ENCODE measurements at regions not wholly inside any gene's neighbourhood (a gene's known extent, or its start where the extent isn't known, plus 50 kb on each side); places are given as distances from the start of the nearest gene placed in this dataset.

- TF ChIP-seq ZNF514 (tag by site-specific recombination; IDR thresholded peaks at IDR 0.05) (no peak), ZNF585B (tag by site-specific recombination; IDR thresholded peaks at IDR 0.05) (no peak), ZNF621 (tag by site-specific recombination; IDR thresholded peaks at IDR 0.05) (no peak), KLF8 (tag by site-specific recombination; IDR thresholded peaks at IDR 0.05) (no peak), ZFP41 (tag by site-specific recombination; IDR thresholded peaks at IDR 0.05; ENCODE audit: borderline replicate concordance) (no peak), ZNF629 (tag by site-specific recombination; IDR thresholded peaks at IDR 0.05) (no peak), MEIS1 (CRISPR knock-in tag; IDR thresholded peaks at IDR 0.05; ENCODE audit: borderline replicate concordance) (no peak), ZNF132 (tag by site-specific recombination; IDR thresholded peaks at IDR 0.05; ENCODE audit: borderline replicate concordance) (no peak)
These were observed 294.6 kb downstream of the GXYLT1 start (continued) for GRCh38 chr12:41850046-41850445.

GRCh38 chr12:41846718-41847117, 298.0 kb downstream of the GXYLT1 start:
- ChIA-PET CTCF (no interaction called here), POLR2A (no interaction called here)
- Histone ChIP-seq H3K4me3 (ENCODE audit: low read depth, low read length) (no peak overlapping the region), H3K9me3 (ENCODE audit: control insufficient read depth, insufficient read depth, low read depth, low read length) (peaks cover 2% of the 10 kb centered on the region; the same call in 1 of the 2 replicates), H3K36me3 (ENCODE audit: control insufficient read depth in 2 of 2, insufficient read depth in 1 of 2, low read length in 2 of 2) (no peaks in the 10 kb centered on the region), H3K4me1 (ENCODE audit: control insufficient read depth, insufficient read depth, low read length) (no peaks in the 10 kb centered on the region), H3K27ac (ENCODE audit: extremely low read depth, low read depth, low read length) (no peak overlapping the region)
- peak; percentile 15; the same call in 1 of the 2 replicates for TF ChIP-seq OSR2 (tag by site-specific recombination; IDR thresholded peaks at IDR 0.05)
- TF ChIP-seq FEZF1 (tag by site-specific recombination; IDR thresholded peaks at IDR 0.05), result peak; percentile 65
- no peak for TF ChIP-seq YY2 (tag by site-specific recombination; IDR thresholded peaks at IDR 0.05)
- peak; percentile 64 for TF ChIP-seq PRDM6 (tag by site-specific recombination; IDR thresholded peaks at IDR 0.05)
- TF ChIP-seq ZNF843 (tag by site-specific recombination; IDR thresholded peaks at IDR 0.05), result peak; percentile 83

- Histone ChIP-seq H3K27ac (ENCODE audit: extremely low read depth, low read depth, low read length) (no peak overlapping the region), H3K36me3 (ENCODE audit: control insufficient read depth in 2 of 2, insufficient read depth in 1 of 2, low read length in 2 of 2) (no peaks in the 10 kb centered on the region), H3K9me3 (ENCODE audit: control insufficient read depth, insufficient read depth, low read depth, low read length) (no peaks in the 10 kb centered on the region), H3K4me3 (ENCODE audit: low read depth, low read length) (no peak overlapping the region), H3K4me1 (ENCODE audit: control insufficient read depth, insufficient read depth, low read length) (no peaks in the 10 kb centered on the region)
- ChIA-PET POLR2A (no interaction called here), CTCF (no interaction called here)
- no peak for TF ChIP-seq SETDB1 (IDR thresholded peaks at IDR 0.05; ENCODE audit: insufficient read length, low read length)
- no peak for TF ChIP-seq ZNF2 (tag by site-specific recombination; IDR thresholded peaks at IDR 0.05)
- TF ChIP-seq ZNF571 (tag by site-specific recombination; IDR thresholded peaks at IDR 0.05), result no peak
- TF ChIP-seq ZNF391 (tag by site-specific recombination; IDR thresholded peaks at IDR 0.05; ENCODE audit: borderline replicate concordance, low read depth), result no peak
- no peak for TF ChIP-seq ZNF792 (tag by site-specific recombination; IDR thresholded peaks at IDR 0.05)
- TF ChIP-seq YY1 (tag by site-specific recombination; IDR thresholded peaks at IDR 0.05), result no peak
- TF ChIP-seq REPIN1 (tag by site-specific recombination; IDR thresholded peaks at IDR 0.05; ENCODE audit: low read depth), result no peak
- no peak for TF ChIP-seq ZNF692 (tag by site-specific recombination; IDR thresholded peaks at IDR 0.05)
- TF ChIP-seq ZNF114 (tag by site-specific recombination; IDR thresholded peaks at IDR 0.05), result no peak
- TF ChIP-seq ZNF621 (tag by site-specific recombination; IDR thresholded peaks at IDR 0.05), result no peak
- TF ChIP-seq ZNF292 (tag by site-specific recombination; IDR thresholded peaks at IDR 0.05; ENCODE audit: borderline replicate concordance, low read depth), result no peak
- TF ChIP-seq ZNF214 (tag by site-specific recombination; IDR thresholded peaks at IDR 0.05; ENCODE audit: borderline replicate concordance), result no peak
- no peak for TF ChIP-seq ZNF624 (tag by site-specific recombination; IDR thresholded peaks at IDR 0.05)
- no peak for TF ChIP-seq ZNF660 (tag by site-specific recombination; IDR thresholded peaks at IDR 0.05)
- no peak for TF ChIP-seq ZNF280D (tag by site-specific recombination; IDR thresholded peaks at IDR 0.05)
- TF ChIP-seq ZNF48 (tag by site-specific recombination; IDR thresholded peaks at IDR 0.05), result no peak
- TF ChIP-seq ZNF830 (tag by site-specific recombination; IDR thresholded peaks at IDR 0.05; ENCODE audit: low read depth), result no peak
- TF ChIP-seq KLF7 (tag by site-specific recombination; IDR thresholded peaks at IDR 0.05; ENCODE audit: borderline replicate concordance), result no peak
- TF ChIP-seq ZNF121 (tag by site-specific recombination; IDR thresholded peaks at IDR 0.05), result no peak
These were observed 308.3 kb downstream of the GXYLT1 start for GRCh38 chr12:41836416-41836815.

All from HEK293 (cell line).